GM10266 (cell line): ENCODE measurements at regions not wholly inside any gene's neighbourhood (a gene's known extent, or its start where the extent isn't known, plus 50 kb on each side); places are given as distances from the start of the nearest gene placed in this dataset.

ENCODE experiments used
- DNase-seq: peaks from one replicate; pipeline ENCODE4 v3.0.0; 2012; ENCODE audit errors: extremely low spot score
- TF ChIP-seq, protein P1 (sequence below): IDR thresholded peaks from 2 replicates; pipeline ENCODE4 v1.5.1; 2012; ENCODE audit warnings: mild to moderate bottlenecking, low read depth; ENCODE audit not compliant: control insufficient read depth, insufficient read depth; ENCODE audit errors: missing control alignments

DNA sequence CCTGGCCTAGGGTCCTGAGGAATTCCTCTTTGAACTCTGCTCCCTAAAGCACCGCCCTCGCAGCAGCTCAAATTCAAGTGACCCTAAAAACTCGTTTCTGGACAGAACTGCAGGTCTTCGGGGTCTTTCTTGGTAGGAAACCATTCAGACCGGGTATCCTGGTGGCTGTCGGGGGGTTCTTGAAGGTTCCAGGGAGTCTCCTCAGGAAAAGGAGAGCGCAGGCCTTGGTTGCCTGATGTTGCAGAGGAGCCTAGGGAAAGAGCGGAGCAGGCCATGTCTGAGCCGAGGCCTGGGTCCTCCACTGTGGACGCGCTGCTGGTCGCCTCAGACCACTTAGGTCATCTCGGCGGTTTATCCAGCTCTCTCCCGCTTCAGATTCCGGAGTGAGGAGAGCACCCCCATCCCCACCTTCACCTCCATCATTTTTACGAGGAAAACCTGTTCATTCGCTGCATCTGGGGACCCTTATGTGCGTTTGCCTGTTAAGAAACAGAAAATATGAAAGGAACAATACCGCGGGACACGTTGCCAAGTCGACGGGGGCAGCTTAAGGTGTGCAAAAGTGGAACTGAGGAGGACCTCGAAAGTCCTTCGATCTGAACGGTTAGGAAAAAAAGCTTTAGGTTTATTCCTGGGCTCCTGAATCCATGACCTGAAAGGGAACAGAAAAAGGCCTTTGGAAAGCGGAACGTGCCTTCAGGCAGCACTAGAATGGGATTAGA, 299.4 kb downstream of the PARP8 start:
- TF ChIP-seq, protein P1, sequence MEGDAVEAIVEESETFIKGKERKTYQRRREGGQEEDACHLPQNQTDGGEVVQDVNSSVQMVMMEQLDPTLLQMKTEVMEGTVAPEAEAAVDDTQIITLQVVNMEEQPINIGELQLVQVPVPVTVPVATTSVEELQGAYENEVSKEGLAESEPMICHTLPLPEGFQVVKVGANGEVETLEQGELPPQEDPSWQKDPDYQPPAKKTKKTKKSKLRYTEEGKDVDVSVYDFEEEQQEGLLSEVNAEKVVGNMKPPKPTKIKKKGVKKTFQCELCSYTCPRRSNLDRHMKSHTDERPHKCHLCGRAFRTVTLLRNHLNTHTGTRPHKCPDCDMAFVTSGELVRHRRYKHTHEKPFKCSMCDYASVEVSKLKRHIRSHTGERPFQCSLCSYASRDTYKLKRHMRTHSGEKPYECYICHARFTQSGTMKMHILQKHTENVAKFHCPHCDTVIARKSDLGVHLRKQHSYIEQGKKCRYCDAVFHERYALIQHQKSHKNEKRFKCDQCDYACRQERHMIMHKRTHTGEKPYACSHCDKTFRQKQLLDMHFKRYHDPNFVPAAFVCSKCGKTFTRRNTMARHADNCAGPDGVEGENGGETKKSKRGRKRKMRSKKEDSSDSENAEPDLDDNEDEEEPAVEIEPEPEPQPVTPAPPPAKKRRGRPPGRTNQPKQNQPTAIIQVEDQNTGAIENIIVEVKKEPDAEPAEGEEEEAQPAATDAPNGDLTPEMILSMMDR: no peak
- no peak for DNase-seq

- TF ChIP-seq, protein P1: no peak
- no peak for DNase-seq
Observed at GRCh38 chr5:50967009-50967562, 300.6 kb downstream of the PARP8 start.

DNA sequence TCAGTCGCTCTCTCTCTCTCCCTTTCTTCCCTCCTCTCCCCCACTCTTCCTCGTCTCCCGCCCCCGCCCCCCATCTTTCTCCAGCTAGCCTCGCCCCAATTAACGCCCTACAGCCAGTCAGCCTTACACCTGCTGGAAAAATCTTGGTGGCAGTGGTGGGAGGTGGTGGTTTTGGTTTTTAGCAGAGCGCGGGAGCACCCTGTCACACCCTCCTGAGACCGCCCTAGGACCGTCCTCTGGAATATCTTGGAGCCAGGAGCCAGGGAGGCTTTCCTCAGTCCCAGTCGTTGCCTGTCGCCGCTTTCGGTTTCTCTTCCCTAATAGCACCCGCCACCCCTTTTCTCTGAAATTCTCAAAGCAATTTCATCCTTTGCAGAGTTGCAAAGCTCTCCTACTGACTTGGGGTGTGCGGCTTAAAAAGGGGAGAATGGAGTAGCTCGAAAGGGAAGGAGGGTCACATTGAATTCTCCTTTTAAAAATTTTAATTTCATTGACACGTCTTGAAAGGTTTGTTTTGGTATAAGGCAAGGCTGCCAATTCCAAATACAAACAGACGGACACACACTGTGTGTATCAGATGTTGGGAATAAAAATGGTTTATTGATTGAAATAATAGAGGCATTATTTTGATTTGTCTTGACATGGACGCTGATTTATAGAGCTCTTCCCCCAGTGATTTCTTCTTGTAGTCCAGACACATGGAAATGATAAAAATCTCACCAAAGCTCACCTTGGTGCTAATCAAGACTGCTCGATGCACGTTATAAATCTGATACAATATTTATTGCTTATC, 301.3 kb downstream of the PARP8 start:
- DNase-seq: no peak
- TF ChIP-seq, protein P1: no peak

- DNase-seq: no peak
- TF ChIP-seq, protein P1: no peak
Observed at GRCh38 chr5:50968356-50969149, 302.1 kb downstream of the PARP8 start.

GRCh38 chr5:50969151-50970031, 303.0 kb downstream of the PARP8 start:
- DNase-seq: no peak
- TF ChIP-seq, protein P1: no peak

- TF ChIP-seq, protein P1: no peak
- no peak for DNase-seq
Observed at GRCh38 chr5:50975840-50976239, 309.4 kb downstream of the PARP8 start.
